Superior temporal gyrus (tissue), 1 donor: ENCODE measurements at regions not wholly inside any gene's neighbourhood (a gene's known extent, or its start where the extent isn't known, plus 50 kb on each side); places are given as distances from the start of the nearest gene placed in this dataset.

Experiments
- DNase-seq: peaks from one replicate; pipeline ENCODE4 v3.0.0-alpha.2; 2016; ENCODE audit errors: extremely low spot score

- no peak for DNase-seq
Observed at GRCh38 chr2:239882781-239883180, 142.4 kb downstream of the NDUFA10 start.

GRCh38 chr2:239882331-239882732 lies 142.8 kb downstream of the NDUFA10 start:
- peak; percentile 51 for DNase-seq

DNA sequence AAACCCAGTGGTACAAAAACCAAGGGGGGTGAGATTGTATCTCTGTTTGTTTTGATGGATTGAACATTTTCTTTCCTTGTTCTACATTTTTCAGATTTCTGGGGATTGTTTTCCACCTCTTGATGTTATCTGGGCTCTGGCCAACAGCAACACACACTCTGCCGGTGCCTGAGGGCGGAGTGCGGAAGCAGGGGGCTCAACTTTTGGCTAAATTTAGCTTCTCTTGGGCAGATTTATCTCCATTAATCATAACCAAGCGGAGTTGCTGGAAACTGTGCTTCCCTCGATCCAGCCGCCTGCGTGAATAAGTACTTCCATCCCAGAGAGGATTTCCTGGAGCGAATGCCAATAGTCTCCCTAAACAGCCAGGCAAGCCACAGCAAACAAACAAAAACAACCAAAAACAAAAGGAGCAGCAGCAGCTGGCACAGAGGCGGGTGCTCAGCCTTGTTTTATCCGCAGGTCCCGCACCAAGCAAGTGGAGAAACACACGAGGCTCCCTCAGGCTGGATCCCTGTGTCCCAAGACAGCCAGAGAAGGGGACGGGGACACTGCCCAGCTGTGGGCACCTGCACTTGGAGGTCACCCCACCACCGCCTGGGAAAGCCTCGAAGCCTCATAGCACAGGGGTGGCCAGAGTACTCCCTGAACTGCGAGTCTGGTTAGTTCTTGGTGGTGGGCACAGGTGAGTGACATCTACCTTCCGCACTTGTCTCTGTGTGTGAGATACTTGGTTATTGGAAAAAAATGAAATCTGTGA lies 143.4 kb downstream of the NDUFA10 start:
- no peak for DNase-seq

DNA sequence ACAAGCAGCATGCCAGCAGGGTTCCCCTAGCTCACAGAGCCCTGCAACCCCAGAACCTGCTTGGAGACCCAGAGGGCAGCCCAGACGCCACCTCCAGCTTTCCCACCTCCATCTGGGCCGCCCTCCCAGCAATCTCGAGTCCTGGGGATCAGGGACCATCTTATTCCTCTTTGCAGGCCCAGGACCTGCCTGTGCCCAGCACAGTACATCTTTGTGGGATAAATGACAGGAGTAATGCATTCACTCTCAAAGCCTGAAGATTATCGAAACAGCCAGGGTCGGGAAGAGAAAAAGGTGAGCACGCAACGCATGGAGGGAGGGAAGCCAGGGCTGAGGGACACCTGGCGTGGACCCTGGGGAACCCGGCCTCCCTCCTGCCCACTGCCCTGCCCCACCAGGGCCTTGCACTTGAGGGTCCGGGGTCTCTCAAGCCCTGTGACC lies 144.1 kb downstream of the NDUFA10 start:
- no peak for DNase-seq

DNA sequence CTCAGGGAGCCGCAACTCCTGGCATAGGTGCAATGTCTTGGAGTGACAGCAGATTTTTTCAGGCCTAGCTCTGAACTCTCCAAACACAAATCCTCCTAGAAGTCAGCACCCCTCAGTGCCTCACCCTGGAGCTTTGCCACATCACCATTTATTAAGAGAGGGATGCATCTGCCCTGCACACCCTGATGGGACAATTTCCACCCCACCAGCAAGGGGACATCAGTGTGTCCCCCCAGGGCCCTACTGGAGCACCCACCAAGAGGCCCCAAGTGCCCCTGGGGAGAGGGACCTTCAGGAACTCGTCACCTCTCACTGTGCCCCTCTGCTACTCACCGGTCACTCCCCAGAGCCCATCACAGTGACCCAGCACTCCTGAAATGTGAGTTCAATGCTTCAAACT lies 144.7 kb downstream of the NDUFA10 start:
- DNase-seq, result no peak

DNA sequence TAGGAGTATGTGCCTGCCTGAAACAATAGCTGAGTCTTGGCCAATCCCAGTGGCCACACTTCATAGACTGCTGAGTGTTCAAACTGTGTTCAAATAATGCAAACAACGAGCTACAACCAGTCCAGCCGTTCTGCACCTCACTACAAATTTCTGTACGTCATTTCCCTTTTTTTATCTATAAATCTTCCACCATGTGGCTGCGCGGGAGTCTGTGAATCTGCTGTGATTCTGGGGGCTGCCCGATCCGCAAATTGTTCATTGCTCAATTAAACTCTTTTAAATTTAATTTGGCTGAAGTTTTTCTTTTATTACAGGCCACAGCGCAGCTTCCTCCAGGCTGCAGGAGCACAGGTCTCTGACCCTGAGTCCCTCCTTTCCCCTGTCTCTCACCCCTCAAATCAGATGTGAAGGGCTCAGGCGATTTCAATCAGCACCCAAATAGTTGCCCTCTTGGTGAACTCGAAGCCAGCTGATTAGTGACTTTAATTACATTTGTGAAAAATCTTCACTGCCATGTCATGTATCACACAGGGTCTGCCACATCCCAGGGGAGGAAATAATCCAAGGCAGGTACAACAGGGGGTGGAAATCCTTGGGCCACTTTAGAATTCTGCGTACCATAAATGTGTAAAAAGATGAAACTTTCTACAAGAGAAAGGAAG lies 145.6 kb downstream of the NDUFA10 start:
- DNase-seq, result no peak

- DNase-seq, result no peak
Observed at GRCh38 chr2:239878686-239879085, 146.5 kb downstream of the NDUFA10 start.

- no peak for DNase-seq
Observed at GRCh38 chr2:239876948-239877289, 148.2 kb downstream of the NDUFA10 start.

DNA sequence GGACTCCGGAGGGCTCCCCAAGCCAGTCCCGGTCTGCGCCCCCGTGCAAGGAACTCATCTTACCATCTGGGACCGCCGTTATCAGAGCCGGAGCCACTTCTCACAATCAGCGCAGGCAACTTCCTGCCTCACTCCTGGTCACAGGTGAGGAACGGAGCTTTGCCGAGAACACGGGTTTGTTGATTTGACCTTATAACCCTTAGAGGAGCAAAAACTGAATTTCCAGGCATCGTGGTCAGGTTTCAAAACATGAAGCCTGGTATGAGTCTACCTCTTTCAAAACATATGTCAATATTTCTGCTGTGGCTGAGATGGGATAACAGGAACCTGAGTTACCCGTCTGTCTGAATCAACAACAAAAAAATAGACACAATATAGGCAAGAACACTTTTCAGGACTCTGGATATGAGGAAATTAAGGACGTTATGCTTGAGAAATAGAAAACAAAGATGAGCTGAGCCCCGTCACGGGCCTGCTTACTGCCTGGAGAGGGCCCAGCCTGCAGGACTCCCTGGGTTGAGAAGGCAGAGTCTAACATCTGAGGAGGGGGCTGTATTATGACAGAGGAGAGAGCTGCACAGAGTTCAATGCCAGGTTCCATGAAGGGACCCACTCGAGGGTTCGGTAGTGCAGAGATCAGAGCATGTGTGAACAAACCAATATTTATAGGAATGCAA lies 148.7 kb downstream of the NDUFA10 start:
- no peak for DNase-seq

GRCh38 chr2:239874636-239875356 lies 150.3 kb downstream of the NDUFA10 start:
- no peak for DNase-seq

GRCh38 chr2:239873656-239874635 lies 151.2 kb downstream of the NDUFA10 start:
- peak; percentile 48 for DNase-seq

- no peak for DNase-seq
Observed at GRCh38 chr2:239871481-239872435, 153.4 kb downstream of the NDUFA10 start.

GRCh38 chr2:239870863-239871262 lies 154.3 kb downstream of the NDUFA10 start:
- DNase-seq, result no peak

GRCh38 chr2:239870276-239870675 lies 154.9 kb downstream of the NDUFA10 start:
- no peak for DNase-seq

DNA sequence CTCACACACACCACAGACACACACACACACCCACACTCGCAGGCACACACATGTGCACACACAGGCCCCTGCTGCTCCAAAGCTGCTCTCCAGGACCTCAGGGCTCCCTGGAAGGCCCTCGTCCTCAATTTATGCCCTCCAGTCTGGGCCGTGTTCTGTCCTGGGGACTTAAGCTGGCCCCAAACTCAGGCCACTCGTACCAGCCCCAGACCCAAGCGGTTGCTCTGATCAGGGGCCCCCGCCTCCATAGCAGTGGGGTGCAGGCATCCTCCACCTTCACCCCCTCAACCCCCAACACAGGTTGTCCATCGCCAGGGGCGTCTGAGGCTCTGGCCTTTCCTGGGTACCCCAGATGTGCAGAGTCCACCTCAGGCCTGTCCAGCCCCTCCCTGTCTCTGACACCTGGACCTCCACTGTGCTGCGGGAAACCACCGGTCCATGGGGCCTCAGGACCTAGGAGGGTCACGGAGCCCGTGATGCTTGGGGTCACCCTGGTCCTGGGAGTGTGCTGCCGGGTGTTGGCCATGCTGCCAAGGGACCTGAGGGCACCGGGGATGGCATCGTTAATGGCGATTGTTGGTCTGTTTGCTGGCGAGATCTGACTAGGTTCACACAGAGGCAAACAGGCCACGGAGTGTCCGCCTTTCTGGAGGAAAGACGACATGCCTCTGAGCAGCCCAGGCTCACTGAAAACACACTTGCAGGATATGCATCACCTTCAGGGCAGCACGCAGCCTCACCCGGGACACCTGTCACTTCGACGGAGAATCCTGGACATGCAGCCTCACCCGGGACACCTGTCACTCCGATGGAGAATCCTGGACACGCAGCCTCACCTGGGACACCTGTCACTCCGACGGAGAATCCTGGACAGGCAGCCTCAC lies 155.6 kb downstream of the NDUFA10 start:
- DNase-seq, result no peak

DNA sequence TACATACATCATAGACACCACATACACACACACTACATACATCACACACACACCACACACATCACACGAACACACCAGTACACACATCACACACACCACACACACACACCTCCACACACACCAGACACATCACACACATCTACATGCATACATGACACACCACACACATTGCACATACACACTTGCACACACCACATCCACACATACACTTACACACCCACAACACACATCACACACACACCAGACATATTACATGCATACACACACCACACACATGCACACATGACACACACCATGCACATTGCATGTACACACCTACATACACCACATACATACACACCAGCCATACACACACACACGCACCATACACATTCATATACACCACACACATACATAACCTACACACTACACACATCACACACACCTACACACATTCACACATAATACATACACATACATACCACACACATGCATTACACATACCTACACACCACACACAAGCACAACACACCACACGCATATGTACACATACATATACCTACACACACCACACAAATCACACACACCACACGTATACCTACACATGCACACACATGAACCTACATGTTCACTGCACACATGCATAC lies 156.5 kb downstream of the NDUFA10 start:
- DNase-seq, result no peak

GRCh38 chr2:239866778-239867177 lies 158.4 kb downstream of the NDUFA10 start:
- no peak for DNase-seq

DNA sequence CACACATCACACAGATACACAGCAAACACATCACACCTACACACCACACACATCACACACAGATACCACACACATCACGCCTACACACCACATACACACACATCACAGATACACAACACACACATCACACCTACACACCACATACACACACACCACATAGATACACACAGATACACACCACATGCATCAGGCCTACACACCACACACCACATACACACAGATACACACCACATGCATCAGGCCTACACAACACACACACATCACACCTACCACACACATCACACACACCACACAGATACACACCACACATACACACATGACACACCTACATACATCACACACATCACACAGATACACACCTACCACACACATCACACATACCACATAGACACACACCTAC lies 158.8 kb downstream of the NDUFA10 start:
- DNase-seq, result no peak
